Fibroblast of skin of back (primary cell): ENCODE measurements at regions not wholly inside any gene's neighbourhood (a gene's known extent, or its start where the extent isn't known, plus 50 kb on each side); places are given as distances from the start of the nearest gene placed in this dataset.
A peak's percentile ranks its signal among the peaks of the same experiment; 100 is the strongest.
"Not testable (repeated sequence)": the region's sequence is repeated elsewhere in the genome, so short reads cannot be mapped to it uniquely, and the experiment has no call there.

Experiments
- DNase-seq: peaks from one replicate; pipeline ENCODE4 v3.0.0-alpha.2; 2013

GRCh38 chr13:54004026-54004699 is 975.5 kb downstream of the OLFM4 start:
- DNase-seq, result no peak

DNA sequence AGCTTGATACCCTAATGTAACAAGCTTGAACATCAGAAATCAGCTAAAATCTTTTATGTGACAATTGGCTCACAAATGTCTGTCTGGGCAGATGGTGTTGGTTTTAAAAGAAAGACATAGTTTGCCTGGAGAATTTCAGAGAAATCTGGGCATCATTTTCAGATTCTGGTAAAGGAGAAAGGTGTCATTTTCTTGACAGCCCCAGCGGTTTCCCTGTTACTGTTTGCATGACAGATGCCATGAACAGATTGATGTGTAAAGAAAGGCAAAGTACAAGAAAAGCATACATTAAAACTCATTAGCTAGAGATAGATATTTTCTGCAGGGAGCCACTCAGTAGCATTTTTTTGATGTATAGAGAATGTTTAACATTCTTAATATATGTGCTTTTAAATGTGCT is 987.9 kb downstream of the OLFM4 start:
- no peak for DNase-seq

DNA sequence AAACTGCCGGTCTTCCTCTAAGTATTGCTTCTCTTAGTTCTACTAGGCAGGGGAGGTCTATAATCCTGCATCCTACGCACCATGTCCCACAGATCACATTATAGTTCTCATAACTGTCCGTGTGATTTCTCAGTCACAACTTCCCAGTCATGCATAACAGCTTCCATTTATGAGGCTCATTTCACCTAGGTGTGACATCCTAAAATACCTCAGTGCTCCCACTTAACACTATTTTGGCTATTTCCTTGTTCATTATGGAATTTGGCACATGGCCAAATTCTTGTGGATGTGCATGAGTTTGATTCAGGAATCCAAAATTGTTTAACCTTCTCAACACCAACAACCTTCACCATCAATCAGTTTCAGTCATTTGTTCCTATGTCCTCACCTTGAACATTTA is 989.9 kb downstream of the OLFM4 start:
- no peak for DNase-seq

DNA sequence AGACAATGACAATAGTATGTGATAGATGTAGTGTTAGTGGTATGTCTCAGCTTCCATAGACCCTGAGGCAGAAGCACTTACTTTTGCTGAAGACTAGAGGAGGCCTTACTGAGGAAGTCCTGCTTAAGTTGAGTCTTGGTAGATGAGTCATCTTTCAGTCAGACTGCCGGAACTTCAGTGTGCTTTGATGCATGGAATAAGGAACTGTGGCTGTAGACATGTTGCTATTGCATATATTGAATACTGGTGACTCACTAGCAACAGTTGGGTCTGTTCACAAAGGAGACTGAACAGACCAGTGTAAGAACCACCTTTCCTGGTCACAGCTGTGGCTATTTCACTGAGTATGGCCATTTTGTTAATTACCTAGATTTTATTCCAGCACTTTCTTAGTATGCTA is 1000.6 kb downstream of the OLFM4 start:
- peak; percentile 46 for DNase-seq

DNA sequence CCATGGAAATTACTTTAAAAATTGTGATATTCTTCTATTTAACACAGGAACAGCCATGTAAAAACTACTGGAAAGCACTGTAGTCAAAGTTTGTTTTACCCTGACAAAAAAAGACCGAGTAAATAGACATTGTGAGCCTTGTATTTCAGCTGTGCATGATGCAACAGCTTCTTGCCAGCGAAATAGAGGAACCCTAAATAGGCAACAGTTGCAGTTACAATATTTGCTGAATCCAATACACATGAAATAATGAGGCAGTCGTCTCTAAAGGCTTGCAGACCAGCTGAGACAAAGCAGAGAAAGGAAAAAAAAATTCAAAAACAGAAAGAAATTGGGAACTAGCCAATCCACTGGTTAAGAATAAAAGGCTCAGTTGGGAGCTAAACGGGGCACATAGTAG is 1001.1 kb downstream of the OLFM4 start:
- DNase-seq, result no peak

- no peak for DNase-seq
Observed at GRCh38 chr13:54033323-54033861, 1004.8 kb downstream of the OLFM4 start.

DNA sequence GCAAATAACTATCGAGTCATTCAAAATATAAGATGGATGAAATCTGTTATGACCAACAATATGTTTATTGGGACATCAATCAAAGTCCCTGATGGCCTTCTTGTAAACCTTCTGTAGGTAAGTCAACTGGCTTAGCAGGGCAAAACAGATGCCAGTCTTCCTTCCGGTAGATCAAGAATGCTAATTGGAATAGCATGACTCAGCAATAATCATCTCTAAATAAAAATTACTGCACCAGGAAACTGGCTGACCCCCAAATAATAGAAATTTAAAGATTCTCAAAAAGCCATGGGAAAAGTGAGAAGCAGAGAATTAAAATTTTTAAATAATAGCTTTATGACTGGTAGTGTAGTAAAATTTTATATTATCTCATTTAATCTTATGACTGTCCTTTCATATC is 1005.4 kb downstream of the OLFM4 start:
- DNase-seq, result no peak

- DNase-seq, result not testable (repeated sequence)
Observed at GRCh38 chr13:54057416-54057815, 1028.8 kb downstream of the OLFM4 start.

- not testable (repeated sequence) for DNase-seq
Observed at GRCh38 chr13:54069958-54070357, 1041.3 kb downstream of the OLFM4 start.

GRCh38 chr13:54077569-54077968 is 1049.0 kb downstream of the OLFM4 start:
- no peak for DNase-seq

- no peak for DNase-seq
Observed at GRCh38 chr13:54078271-54078870, 1049.8 kb downstream of the OLFM4 start.

DNA sequence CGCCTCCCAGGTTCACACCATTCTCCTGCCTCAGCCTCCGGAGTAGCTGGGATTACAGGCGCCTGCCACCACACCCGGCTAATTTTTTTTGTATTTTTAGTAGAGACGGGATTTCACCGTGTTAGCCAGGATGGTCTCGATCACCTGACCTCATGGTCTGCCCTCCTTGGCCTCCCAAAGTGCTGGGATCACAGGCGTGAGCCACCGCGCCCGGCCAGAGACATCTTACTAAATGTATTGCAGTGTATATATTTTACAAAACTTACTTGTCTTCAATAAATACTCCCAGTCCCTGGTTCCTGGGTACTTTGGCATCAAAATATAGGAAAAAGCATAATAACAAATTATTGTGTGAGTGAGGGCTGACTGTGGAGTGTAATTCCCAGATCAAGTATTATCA is 1053.7 kb downstream of the OLFM4 start:
- not testable (repeated sequence) for DNase-seq

DNA sequence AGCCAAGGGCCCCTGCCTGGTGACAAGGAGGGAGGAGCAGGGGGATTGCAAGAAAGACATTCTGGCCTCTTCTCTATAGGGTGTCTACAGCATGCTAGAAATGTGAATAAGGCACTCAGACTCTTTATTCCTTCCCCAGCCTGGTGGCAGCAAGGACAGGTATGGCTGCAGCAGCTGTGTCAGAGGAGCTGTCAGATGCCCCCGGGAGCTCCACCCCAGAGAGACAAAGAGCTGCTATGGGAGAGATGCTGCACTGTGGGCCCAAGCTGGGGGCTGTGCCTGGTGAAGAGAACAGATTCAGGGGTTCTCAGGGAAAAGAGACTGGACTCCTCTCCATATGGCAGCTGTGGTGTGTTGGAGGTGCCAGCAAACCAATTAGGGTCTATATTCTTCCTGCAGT is 1063.3 kb downstream of the OLFM4 start:
- DNase-seq, result no peak

- no peak for DNase-seq
Observed at GRCh38 chr13:54092686-54093085, 1064.1 kb downstream of the OLFM4 start.

- no peak for DNase-seq
Observed at GRCh38 chr13:54110597-54110996, 1082.0 kb downstream of the OLFM4 start.

GRCh38 chr13:54124700-54125099 is 1096.1 kb downstream of the OLFM4 start:
- no peak for DNase-seq

DNA sequence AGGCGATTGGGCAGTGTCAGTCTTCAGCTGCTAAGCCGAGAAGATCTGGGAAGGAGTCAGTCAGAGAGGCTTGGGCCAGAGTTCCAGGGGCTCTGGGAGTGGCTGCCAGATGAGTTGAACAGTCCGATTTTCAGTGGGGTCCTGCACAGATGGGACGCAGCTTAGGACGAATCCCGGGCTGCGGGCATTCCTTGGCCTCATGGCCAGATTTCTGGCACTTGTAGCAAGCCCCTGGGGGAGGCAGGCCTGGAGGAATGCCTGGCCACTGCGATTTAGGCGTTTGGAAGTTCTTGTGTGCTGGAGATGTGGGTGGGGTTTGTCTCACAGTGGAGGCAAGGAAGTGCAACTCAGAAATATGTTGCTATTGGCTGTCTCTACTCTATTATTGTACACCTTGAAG is 1102.3 kb downstream of the OLFM4 start:
- not testable (repeated sequence) for DNase-seq

DNA sequence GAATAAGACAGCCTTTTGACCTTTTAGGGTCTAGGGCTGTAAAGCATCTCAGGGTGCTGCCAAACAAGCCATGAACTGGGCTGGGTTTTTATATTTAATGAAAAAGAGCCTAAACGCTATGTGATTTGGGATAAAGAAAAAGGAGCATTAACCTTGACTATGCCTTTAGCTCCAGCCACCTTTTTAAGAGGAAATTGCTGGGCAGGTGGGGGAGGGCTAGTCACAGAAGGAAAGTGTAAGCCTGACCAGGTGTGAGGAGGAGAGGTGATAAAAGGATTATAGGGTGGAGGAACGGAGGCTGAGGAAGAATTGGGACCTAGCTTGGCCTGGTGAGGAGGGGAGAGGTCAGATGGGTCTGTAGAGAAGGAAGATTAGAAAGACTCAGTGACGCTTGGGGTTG is 1102.8 kb downstream of the OLFM4 start:
- DNase-seq, result not testable (repeated sequence)

DNA sequence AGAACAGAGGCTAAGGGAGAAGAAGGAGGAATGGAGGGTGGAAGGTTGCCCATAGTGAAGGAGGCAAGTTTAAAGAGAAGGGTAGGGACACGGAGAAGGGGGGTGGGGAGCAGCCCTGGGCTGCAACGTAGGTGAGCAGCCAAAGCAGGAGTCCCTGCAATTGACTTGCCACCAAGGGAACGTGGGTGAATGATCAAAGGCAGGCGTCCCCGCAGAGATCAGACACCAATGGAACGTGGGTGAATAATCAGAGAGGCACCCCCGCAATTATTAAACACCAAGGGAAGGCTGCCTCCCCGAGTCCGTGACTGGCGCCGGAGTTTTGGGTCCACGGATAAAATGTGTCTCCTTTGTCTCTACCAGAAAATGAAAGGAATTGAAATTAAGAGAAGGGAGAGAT is 1103.5 kb downstream of the OLFM4 start:
- DNase-seq, result not testable (repeated sequence)

DNA sequence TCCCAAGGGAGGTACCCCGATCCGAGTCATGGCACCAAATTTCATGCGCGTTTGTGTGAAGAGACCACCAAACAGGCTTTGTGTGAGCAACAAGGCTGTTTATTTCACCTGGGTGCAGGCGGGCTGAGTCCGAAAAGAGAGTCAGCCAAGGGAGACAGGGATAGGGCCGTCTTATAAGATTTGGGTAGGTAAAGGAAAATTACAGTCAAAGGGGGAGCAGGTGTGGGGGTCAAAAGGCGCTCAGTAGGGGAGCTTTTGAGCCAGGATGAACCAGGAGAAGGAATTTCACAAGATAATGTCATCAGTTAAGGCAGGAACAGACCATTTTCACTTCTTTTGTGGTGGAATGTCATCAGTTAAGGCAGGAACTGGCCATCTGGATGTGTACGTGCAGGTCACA is 1104.1 kb downstream of the OLFM4 start:
- DNase-seq, result not testable (repeated sequence)

- no peak for DNase-seq
Observed at GRCh38 chr13:54133746-54134145, 1105.1 kb downstream of the OLFM4 start.

- DNase-seq, result no peak
Observed at GRCh38 chr13:54144828-54145227, 1116.2 kb downstream of the OLFM4 start.

GRCh38 chr13:54150851-54151250 is 1122.2 kb downstream of the OLFM4 start:
- no peak for DNase-seq

DNA sequence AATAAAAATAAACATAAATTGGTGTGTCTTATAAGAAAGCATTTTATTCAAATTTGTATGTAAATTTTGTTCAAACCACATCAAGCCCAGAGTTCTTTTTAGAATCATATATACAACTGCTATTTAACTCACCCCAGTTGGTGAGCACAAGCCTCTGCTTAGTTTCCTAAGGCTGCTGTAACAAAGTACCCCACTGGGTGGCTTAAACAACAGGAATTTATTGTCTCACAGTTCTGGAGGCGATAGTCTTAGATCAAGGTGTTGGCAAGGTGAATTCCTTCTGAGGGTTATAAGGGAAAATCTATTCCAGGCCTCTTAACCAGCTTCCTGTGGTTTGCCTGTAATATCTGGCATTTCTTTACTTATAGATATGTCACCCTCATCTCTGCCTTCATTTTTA is 1133.5 kb downstream of the OLFM4 start:
- no peak for DNase-seq
